Dermis microvascular lymphatic vessel endothelial cell (primary cell): ENCODE measurements at regions not wholly inside any gene's neighbourhood (a gene's known extent, or its start where the extent isn't known, plus 50 kb on each side); places are given as distances from the start of the nearest gene placed in this dataset.

Experiments used
- DNase-seq, 2 donors: peaks; one replicate each; pipeline versions ENCODE4 v3.0.0 to v3.0.0-alpha.2; 2010; ENCODE audit warnings: low read depth in 2 of 2

GRCh38 chr1:61523893-61524605, 200.9 kb downstream of the TM2D1 start:
- DNase-seq = no peak

GRCh38 chr1:61523229-61523628, 201.7 kb downstream of the TM2D1 start:
- DNase-seq = no peak

GRCh38 chr1:61520401-61520800, 204.5 kb downstream of the TM2D1 start:
- DNase-seq = no peak

GRCh38 chr1:61519631-61520030, 205.3 kb downstream of the TM2D1 start:
- no peak for DNase-seq

- no peak for DNase-seq
Measured at GRCh38 chr1:61518670-61519400, 206.1 kb downstream of the TM2D1 start.

- no peak for DNase-seq
Measured at GRCh38 chr1:61517345-61517744, 207.6 kb downstream of the TM2D1 start.

GRCh38 chr1:61515096-61515495, 209.8 kb downstream of the TM2D1 start:
- no peak for DNase-seq
